MG63 (cell line): ENCODE measurements at regions not wholly inside any gene's neighbourhood (a gene's known extent, or its start where the extent isn't known, plus 50 kb on each side); places are given as distances from the start of the nearest gene placed in this dataset.

ENCODE experiments used
- DNase-seq: peaks from one replicate; pipeline ENCODE4 v3.0.0-alpha.2; 2020
- H3K27me3 ChIP-seq: fragments of 250-450 bp; sonication (Bioruptor Pico); 2 replicates; pipeline ENCODE4 v1.5.1; 2020; ENCODE audit warnings: mild to moderate bottlenecking, moderate library complexity
- H3K36me3 ChIP-seq: fragments of 250-450 bp; sonication (Bioruptor Pico); 2 replicates; pipeline ENCODE4 v1.5.1; 2020; ENCODE audit warnings: mild to moderate bottlenecking, moderate library complexity
- H3K4me3 ChIP-seq: fragments of 250-450 bp; sonication (Bioruptor Pico); 2 replicates; pipeline ENCODE4 v1.5.1; 2020; ENCODE audit warnings: mild to moderate bottlenecking, moderate library complexity
- H3K9me3 ChIP-seq: fragments of 250-450 bp; sonication (Bioruptor Pico); 2 replicates; pipeline ENCODE4 v1.5.1; 2020; ENCODE audit warnings: mild to moderate bottlenecking, moderate library complexity

DNA sequence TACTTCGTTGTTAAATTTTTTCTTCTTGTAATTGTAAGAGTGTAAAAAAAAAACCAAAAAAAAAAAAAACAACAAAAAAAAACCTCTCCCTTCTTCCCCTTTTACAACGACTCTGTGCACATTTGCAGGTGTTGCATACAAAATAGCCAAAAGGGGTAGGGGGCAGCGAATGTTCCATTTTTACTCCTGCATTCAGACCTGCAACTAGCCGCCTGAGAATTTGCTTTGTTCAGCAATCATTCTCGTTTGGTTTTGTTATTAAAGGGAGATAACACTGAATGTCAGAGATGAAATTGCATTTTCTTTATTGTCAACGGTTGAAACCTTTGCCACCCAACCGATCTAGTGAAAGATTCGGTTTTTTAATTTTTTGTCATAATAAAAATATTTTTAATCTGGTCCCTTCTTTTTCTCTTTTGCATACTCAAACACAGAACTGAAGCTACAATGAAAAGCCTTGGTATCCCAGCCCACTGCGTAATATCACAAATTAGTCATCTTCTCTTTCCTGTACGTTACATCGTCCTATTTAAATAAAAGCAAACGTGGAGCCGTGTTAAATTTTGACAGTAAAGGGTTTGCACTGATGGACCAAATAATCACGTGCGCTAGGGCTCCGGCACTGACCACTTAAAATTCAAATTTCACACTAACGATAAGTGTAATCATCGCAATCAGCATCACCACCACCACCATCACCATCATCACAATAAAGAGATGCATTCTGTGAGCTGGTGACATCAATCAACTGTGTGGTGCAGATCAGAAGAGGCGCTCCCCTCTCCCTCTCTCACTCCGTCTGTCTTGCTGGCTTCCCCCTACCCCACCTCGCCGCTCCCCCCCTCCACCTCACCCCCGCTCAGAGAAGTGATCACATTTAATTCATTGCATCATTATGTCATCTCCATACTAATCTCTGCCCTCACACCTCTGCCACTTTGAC is 406.2 kb upstream of the PSMD7 start:
- DNase-seq, result no peak
- H3K4me3 ChIP-seq, result no peak overlapping the region
- H3K36me3 ChIP-seq, result no peaks in the 10 kb centered on the region
- no peaks in the 10 kb centered on the region for H3K27me3 ChIP-seq
- H3K9me3 ChIP-seq, result no peaks in the 10 kb centered on the region

DNA sequence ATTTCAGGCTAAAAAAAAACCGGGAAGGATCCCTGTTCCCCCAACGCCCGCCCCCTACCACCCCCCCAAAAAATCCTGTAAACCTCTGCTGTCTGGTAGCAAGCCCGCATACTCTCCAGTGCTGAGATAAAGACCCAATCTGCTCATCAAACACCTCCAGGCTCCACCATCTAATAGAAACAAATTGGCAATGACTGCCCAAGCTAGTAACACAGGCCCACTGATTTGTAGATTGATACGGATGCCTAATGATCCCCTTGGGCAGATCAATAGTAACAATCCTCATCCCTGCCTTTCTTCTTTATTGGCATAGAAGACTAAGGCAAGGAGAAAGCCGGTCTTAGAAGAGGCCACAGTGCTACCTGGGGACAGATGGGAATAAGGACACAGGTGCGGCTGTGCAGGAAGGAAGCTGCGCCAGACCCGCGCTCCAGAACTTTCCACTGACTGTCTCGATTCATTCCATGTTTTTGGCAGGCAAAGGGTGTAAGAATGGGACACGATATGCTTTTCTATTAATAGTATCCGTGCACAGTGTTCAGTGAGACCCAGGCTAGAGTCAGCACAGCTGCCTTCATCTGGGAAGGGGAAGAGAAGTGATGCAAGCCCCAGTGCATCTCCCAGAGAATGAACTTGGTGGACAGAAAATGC is 407.6 kb upstream of the PSMD7 start:
- no peaks in the 10 kb centered on the region for H3K9me3 ChIP-seq
- no peaks in the 10 kb centered on the region for H3K36me3 ChIP-seq
- DNase-seq, result no peak
- H3K27me3 ChIP-seq, result no peaks in the 10 kb centered on the region
- no peak overlapping the region for H3K4me3 ChIP-seq

DNA sequence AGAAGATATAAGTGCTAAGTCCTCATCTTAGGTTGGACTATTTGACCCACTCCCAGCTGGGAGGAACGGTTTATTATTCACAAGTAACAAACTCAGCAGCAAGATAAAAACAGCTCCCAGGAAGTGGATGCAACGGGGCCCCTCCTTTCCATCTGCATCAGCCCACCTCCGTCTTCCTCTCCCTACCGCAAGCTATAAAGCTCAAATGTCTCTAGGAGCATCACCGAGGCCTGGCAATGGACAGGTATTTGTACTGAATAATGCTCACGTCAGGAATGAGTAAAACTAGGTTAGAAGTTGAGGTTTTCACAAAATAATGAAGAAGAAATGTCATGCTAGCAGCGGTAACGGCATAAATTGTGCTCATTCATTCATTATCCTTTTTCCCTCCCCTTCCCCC is 408.7 kb upstream of the PSMD7 start:
- Histone ChIP-seq H3K27me3 (no peaks in the 10 kb centered on the region), H3K9me3 (no peaks in the 10 kb centered on the region), H3K4me3 (no peak overlapping the region), H3K36me3 (no peaks in the 10 kb centered on the region)
- DNase-seq, result no peak

- H3K36me3 ChIP-seq, result no peaks in the 10 kb centered on the region
- DNase-seq, result no peak
- H3K9me3 ChIP-seq, result no peaks in the 10 kb centered on the region
- H3K4me3 ChIP-seq, result no peak overlapping the region
- no peaks in the 10 kb centered on the region for H3K27me3 ChIP-seq
These were observed 410.2 kb upstream of the PSMD7 start for GRCh38 chr16:73886426-73886825.

GRCh38 chr16:73885319-73885718 is 411.3 kb upstream of the PSMD7 start:
- no peaks in the 10 kb centered on the region for H3K36me3 ChIP-seq
- no peak for DNase-seq
- H3K4me3 ChIP-seq, result no peak overlapping the region
- no peaks in the 10 kb centered on the region for H3K9me3 ChIP-seq
- no peaks in the 10 kb centered on the region for H3K27me3 ChIP-seq

DNA sequence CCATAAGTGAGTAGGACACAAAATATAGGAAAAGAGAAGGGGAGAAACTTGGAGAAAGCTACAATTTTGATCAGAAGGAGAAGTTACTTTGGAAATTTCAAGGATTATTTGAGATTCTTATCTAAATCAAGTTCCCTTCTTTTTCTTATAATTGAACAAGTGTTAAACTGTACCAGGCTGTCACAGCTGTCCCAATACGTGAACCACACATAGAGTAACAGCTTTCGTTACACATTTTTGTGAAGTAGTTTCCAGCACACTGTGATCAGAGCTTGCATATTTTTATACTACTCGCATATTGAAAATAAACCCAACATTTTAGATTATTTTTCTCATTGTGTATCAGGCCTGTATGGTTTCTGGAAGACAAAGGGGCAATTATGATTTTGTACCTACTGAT is 412.8 kb upstream of the PSMD7 start:
- no peak for DNase-seq
- Histone ChIP-seq H3K27me3 (no peaks in the 10 kb centered on the region), H3K4me3 (no peak overlapping the region), H3K36me3 (no peaks in the 10 kb centered on the region), H3K9me3 (no peaks in the 10 kb centered on the region)

DNA sequence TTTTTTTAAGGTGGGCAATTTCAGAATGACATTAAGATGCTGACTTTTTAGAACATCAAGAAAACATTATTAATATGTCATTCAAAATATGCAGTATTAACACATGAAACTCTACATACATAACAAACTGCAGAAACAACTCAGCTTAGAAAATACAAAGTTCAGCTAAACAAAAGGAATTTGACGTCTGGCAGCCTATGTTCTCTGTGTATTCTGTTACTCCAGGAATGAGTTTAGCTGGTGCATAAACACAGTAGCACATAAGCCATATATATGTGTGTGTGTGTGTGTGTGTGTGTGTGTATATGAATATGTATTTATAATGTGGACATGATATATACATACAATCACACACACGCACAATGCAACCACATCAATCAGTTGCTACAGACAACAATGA is 413.5 kb upstream of the PSMD7 start:
- DNase-seq, result no peak
- H3K9me3 ChIP-seq, result no peaks in the 10 kb centered on the region
- H3K36me3 ChIP-seq, result no peaks in the 10 kb centered on the region
- no peaks in the 10 kb centered on the region for H3K27me3 ChIP-seq
- H3K4me3 ChIP-seq, result no peak overlapping the region

GRCh38 chr16:73882651-73883050 is 414.0 kb upstream of the PSMD7 start:
- Histone ChIP-seq H3K27me3 (no peaks in the 10 kb centered on the region), H3K36me3 (no peaks in the 10 kb centered on the region), H3K4me3 (no peak overlapping the region), H3K9me3 (no peaks in the 10 kb centered on the region)
- DNase-seq, result no peak

DNA sequence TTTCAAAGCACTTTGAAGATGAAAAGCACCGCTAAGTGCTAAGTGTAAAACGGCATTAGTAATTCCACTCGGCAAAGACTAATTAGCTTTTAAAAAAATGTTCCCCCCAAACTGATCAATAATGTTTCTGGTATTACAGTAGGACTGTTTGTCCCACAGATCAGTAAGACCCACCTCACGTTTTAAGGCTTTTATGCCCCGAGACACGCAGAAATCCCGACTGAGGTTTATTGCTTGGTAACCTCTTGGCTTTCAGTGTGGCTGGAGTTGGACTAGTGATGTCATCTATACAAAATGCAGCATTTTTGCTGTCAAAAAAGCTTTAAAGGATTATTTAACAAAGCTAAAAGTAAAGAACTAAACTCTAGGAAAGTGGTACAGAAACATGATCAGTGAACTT is 414.6 kb upstream of the PSMD7 start:
- Histone ChIP-seq H3K9me3 (no peaks in the 10 kb centered on the region), H3K27me3 (no peaks in the 10 kb centered on the region), H3K36me3 (no peaks in the 10 kb centered on the region), H3K4me3 (no peak overlapping the region)
- no peak for DNase-seq

DNA sequence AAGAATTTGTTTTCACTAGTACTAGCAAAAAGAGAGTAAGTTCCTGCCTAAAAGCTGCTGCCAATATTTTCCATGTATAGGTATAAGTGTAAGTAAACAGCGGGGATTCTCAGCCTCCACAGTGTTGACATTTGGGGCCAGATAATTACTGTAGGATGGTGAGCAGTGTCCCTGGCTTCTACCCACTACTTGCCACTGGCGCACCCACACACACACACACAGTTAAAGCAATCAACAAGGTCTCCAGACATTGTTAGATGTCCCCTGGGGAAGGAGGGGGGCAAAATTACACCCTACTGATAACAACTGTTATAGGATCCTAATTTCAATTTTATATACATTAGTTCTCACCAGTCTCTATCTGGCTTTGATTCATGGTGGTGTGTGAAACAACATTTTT is 417.0 kb upstream of the PSMD7 start:
- H3K36me3 ChIP-seq, result no peaks in the 10 kb centered on the region
- no peaks in the 10 kb centered on the region for H3K9me3 ChIP-seq
- no peak for DNase-seq
- H3K27me3 ChIP-seq, result no peaks in the 10 kb centered on the region
- no peak overlapping the region for H3K4me3 ChIP-seq

- H3K4me3 ChIP-seq, result no peak overlapping the region
- H3K27me3 ChIP-seq, result no peaks in the 10 kb centered on the region
- no peaks in the 10 kb centered on the region for H3K36me3 ChIP-seq
- DNase-seq, result no peak
- no peaks in the 10 kb centered on the region for H3K9me3 ChIP-seq
These were observed 418.0 kb upstream of the PSMD7 start for GRCh38 chr16:73878611-73879010.

DNA sequence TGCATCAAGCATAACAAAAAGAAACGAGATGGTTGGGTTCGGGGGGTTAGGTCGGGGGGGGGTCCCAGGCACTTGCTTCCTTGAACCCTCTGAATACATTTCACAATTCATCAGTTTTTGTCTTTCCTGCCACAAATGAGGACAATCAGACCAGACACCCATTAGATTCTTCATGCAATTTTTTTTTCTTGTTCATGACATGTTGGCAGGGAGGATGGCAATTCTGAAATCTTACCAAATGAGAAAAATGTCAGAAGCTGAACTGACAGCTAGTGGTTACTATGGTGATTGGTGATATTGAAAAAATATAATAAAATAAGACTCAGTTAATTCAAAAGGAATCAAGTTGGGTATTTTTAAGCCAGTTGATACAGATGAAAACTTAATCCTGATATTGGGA is 419.5 kb upstream of the PSMD7 start:
- no peak for DNase-seq
- Histone ChIP-seq H3K36me3 (no peaks in the 10 kb centered on the region), H3K27me3 (no peaks in the 10 kb centered on the region), H3K4me3 (no peak overlapping the region), H3K9me3 (no peaks in the 10 kb centered on the region)

GRCh38 chr16:73875996-73876690 is 420.5 kb upstream of the PSMD7 start:
- no peaks in the 10 kb centered on the region for H3K36me3 ChIP-seq
- H3K27me3 ChIP-seq, result no peaks in the 10 kb centered on the region
- no peak overlapping the region for H3K4me3 ChIP-seq
- DNase-seq, result no peak
- H3K9me3 ChIP-seq, result no peaks in the 10 kb centered on the region

GRCh38 chr16:73874324-73874723 is 422.3 kb upstream of the PSMD7 start:
- no peaks in the 10 kb centered on the region for H3K36me3 ChIP-seq
- H3K27me3 ChIP-seq, result no peaks in the 10 kb centered on the region
- DNase-seq, result no peak
- no peak overlapping the region for H3K4me3 ChIP-seq
- H3K9me3 ChIP-seq, result no peaks in the 10 kb centered on the region

GRCh38 chr16:73873643-73874042 is 423.0 kb upstream of the PSMD7 start:
- H3K36me3 ChIP-seq, result no peaks in the 10 kb centered on the region
- DNase-seq, result no peak
- H3K27me3 ChIP-seq, result no peaks in the 10 kb centered on the region
- H3K4me3 ChIP-seq, result no peak overlapping the region
- H3K9me3 ChIP-seq, result no peaks in the 10 kb centered on the region

DNA sequence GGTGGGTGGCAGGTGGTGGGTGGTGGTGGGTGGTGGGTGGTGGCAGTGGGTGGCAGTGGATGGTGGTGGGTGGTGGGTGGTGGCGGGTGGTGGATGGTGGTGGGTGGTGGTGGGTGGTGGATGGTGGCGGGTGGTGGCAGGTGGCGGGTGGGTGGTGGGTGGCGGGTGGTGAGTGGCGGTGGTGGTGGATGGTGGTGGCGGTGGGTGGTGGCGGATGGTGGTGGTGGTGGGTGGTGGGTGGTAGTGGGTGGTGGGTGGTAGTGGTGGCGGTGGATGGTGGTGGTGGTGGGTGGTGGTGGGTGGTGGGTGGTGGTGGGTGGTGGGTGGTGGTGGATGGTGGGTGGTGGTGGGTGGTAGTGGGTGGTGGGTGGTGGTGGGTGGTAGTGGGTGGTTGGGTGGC is 423.8 kb upstream of the PSMD7 start:
- Histone ChIP-seq H3K4me3 (no peak overlapping the region), H3K9me3 (no peaks in the 10 kb centered on the region), H3K36me3 (no peaks in the 10 kb centered on the region), H3K27me3 (no peaks in the 10 kb centered on the region)
- no peak for DNase-seq

DNA sequence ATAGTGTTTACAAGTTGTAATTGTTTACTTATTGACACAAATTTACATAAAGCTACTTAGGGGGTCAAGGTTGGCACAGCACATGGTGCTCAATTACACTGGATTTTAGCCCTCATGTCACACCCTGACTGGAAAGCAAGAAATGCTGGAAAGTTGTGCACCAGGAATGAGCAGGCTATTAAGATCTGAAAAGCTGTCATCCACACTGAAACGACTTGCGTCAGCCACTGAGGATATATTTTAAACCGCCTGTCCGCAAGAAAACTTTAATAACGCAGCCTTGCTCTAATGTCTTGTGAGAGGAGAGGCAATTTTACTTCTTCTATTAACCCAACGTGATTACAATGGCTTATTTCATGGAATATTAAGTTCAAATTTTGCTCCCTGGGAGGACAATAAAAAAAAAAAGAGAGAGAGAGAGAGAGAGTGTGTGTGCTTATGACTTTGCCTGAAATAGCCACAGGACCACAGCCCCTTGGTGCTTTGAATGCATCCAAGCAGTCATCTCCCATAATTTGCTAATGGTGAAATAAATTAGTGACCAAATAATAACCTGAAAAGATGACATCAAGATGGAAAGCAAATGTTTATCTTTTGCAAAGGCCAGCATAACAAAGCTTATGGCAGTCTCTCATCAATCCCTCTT is 425.4 kb upstream of the PSMD7 start:
- H3K9me3 ChIP-seq, result no peaks in the 10 kb centered on the region
- H3K36me3 ChIP-seq, result no peaks in the 10 kb centered on the region
- DNase-seq, result no peak
- no peak overlapping the region for H3K4me3 ChIP-seq
- H3K27me3 ChIP-seq, result no peaks in the 10 kb centered on the region
